ENCODE measurements at regions not wholly inside any gene's neighbourhood (a gene's known extent, or its start where the extent isn't known, plus 50 kb on each side); places are given as distances from the start of the nearest gene placed in this dataset.

DNA sequence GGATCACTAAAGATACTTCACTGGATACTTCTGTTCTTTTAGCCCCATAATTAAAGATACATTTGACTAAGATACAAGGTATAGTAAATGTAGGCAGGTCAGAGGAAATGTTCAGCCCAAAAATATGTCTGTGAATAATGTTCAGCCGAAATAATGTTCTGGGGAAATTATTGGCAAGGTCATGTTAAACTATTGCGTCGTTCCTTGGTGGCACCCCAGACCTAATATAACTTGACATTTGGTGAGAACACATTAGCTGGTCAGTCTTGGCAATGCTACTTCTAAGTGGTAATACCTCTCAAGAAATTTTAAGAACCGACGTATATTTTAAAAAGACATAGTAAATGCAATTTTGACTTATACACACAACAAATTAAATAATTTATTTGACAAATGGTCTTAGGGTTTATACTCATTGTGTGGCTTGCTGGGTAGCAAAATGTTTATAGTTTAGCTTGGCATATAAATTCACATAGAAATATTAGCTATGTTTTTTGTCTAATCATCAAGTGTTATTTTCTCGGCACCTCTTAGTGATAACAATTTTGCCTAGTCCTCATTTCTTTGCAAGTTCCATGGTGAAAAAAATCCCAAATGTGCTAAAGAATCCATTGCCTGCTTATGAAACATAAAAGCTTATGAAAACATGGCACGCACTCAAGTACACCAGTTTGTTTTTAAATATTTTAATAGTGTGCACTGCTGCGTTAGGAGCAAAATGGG is 270.3 kb upstream of the NEBL start:
- no peak for DNase-seq

DNA sequence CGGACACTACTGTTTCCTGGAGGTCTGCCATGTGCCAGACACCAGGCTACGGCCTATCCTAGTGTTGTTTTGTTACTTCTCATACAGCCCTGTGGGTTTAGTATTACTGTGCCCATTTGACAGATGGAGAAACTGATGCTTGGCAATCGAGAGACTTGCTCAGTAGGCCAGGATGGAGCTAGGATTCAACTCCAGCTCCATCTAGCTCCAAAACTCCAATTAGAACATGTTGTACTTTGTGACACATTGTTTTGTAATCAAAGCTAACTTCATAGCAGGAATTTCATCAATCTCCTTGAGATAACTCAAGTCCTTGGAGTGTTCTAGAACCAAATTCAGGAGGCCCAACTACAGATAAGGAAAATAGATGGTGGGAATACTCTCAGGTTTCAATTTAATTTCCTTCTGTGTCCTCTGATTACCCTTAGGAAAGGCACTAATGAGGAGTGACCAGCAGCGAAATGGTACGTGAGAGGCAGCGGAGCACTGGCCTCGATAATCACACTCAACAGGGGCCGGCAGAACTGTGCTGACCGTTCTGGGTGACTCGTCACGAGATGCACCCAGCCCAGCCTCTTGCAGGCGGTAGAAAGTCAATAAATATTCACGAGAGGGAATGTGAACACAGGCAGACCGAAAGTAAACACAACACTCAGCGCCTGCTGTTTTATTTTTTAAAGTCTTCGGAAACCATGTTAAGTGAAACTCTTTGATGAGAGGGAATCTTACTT is 269.6 kb upstream of the NEBL start:
- no peak for DNase-seq

- DNase-seq, result no peak
These were observed 268.4 kb upstream of the NEBL start for GRCh38 chr10:21165489-21165888.

GRCh38 chr10:21164687-21165086 is 267.6 kb upstream of the NEBL start:
- no peak for DNase-seq

GRCh38 chr10:21162948-21163347 is 265.8 kb upstream of the NEBL start:
- no peak for DNase-seq

DNA sequence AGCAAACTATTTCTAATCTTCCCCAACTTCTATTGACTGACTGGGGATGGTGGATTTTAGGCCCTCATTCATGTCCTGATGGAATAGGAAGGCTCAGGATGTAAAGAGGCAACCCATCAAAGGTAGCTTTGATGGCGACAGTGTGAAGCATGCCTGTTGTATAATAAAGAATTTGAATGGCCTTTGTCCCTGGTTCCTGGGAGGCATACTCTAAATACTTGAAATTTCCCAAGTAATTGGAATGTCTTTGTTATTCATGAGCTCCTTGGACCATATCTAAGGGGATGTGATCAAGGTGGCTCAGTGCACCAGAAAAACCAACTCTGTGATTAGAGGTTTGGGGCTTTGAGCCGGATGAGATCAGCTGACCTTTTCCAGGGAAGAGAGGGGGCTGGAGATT is 264.5 kb upstream of the NEBL start:
- DNase-seq, result no peak

- no peak for DNase-seq
These were observed 264.0 kb upstream of the NEBL start for GRCh38 chr10:21161090-21161625.

DNA sequence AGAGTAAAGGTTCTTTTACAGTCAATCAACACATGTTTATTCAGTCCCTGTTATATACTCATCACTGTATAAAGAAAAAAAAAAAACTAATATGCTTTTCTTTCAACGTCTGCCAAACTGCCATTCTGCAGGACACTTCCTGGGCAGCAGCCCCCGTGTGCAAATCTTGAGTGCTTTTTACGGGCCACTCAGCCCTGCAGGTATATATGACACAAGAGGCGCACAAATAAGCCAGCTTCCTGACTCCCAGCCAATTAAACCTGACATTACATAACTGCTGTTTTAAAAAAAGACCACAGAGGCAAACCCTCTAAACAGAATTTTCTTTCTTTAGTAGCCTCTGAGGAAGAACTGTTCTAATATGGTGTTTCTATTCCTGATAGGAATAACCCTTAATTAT is 263.0 kb upstream of the NEBL start:
- DNase-seq, result no peak

GRCh38 chr10:21159669-21160068 is 262.6 kb upstream of the NEBL start:
- no peak for DNase-seq

- DNase-seq, result no peak
These were observed 261.2 kb upstream of the NEBL start for GRCh38 chr10:21158301-21158700.

- no peak for DNase-seq
These were observed 260.6 kb upstream of the NEBL start for GRCh38 chr10:21157664-21158063.

DNA sequence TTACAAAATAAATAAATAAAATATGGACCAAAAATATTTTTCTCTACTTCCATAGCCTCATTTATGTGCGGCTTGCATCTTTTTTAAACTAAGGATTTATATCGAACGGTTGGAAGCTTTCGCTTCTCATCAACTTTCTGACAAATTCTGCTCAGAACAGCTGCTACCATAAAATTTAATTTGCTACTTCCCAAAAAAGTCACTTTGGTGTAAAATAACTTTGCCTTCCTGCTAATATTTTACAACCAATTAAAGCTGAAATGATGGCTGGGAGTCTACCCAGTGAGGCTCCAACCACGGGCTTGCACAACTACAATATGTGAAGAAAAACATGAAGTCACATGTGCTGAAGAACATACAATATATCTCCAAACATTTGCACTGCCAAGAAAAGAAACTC is 253.1 kb upstream of the NEBL start:
- DNase-seq, result no peak

GRCh38 chr10:21146436-21146789 is 249.3 kb upstream of the NEBL start:
- no peak for DNase-seq

DNA sequence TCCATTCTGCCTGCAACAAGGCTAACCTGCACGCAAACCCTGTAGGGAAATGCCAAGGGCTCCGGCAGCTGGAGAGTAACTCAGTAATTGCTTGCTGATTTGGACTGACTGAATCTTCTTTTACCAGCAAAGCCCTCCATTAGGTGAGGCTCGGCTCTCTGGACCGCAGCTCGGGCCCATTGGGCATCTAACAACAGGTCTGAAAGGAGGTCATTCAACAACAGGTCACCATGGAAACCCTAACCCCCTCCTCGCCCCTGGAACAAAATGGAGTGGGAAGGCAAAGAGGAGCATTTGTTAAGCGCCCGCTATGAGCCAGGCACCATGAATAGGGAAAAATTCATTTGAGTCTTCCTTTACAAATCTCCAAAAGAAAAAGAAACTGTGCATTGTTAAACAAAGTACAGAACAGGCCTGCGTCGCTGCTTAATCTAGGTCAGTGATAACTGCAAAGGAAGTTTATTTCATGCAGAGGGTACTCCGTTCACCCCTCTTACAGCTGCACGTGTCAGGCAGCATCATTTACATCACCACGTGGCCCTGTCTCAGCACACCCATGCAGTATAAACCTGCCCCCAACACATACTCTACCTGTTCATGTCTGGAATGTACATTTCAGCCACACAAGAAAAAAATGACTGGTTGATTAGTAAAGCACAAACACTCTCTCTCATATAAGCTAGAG is 248.8 kb upstream of the NEBL start:
- DNase-seq, result no peak

- DNase-seq, result no peak
These were observed 246.9 kb upstream of the NEBL start for GRCh38 chr10:21144047-21144446.

DNA sequence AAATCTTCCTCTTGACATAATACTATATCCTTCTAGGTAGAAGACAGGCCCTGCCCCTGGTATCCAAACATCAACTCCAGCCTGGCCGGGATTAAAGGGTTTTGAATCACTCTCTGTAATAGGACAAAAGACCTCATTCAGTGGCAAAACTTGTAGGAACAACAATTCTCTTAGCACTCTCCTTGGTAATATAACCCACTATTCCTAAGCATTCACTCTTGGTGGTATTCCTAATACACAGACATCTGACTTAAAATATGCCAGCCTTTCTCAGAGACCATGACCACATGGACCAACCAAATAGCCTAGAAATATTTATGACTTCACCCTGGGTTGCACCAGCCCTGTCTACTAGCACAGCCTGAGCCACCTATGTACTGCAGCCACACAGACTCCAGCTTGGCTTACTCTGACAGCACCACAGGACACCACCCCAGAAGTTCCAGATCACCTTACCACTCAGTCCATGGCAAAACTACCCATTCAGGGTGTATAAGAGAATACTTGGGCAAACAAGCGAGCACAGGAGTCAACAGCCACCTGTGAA is 244.9 kb upstream of the NEBL start:
- DNase-seq, result no peak

- no peak for DNase-seq
These were observed 241.7 kb upstream of the NEBL start for GRCh38 chr10:21138769-21139340.

DNA sequence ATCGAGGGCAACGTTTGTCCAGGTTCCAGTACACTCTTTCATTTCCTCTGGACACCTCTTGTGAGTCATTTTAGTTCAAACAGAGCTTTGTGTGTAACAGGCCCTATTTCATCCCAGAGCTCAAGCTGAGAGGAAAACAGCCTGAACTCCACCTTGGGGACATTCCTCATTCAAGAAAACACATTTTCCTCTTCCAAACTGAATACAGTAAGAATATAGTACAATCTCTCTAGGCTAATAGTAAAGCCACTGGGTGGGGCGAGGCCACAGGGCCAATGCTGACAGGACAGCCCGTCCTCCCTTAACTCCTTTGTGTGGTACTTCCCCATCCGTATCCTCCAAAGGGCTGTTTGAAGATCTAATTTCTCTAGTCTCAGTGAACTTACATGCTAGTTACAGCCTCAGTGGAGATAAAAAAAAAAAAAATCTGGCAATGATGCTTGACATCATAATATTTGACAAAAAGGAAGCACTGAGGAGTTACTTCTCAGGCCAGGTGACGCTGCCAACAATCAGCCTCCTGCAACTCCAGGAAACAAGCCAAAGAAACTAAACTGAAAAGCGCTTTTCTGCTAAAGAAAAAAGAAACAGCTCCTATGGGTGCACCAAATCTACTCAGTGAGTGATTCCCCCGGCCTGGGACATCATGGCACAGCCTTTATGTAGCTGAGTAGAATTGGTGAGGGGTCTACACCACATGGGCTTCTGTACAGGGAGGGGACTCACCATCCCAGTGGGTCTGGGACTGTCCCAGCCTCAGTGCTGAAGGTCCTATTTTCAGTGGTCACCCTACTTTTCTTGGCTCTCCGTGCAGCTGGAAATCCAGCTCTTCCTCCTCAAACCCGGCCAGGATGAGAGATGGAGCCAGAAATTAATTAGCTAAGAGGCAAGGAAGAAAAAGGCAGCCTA is 238.2 kb upstream of the NEBL start:
- DNase-seq, result no peak

GRCh38 chr10:21134645-21135022 is 237.5 kb upstream of the NEBL start:
- DNase-seq, result no peak

GRCh38 chr10:21130683-21131442 is 233.8 kb upstream of the NEBL start:
- DNase-seq, result no peak

DNA sequence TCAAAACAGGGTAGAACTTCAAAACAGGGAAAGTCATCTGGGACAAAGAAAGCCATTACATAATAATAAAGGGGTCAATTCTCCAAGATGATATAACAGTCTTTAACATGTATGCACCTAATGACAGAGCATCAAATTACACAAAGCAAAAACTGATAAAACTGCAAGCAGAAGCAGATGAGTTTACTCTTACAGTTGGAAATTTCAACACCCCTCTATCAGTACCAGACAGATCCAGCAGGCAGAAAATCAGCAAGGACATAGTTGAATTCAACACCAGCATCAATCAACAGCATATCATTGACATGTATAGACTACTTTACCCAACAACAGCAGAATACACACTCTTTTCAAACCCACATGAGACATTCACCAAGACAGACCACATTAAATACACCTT is 233.0 kb upstream of the NEBL start:
- DNase-seq, result no peak

Measured in CD4-positive, alpha-beta T cell treated with Interleukin-4 for 1 hour (primary cell).